NB4 (cell line): ENCODE measurements at regions not wholly inside any gene's neighbourhood (a gene's known extent, or its start where the extent isn't known, plus 50 kb on each side); places are given as distances from the start of the nearest gene placed in this dataset.

Source experiments
- CTCF ChIP-seq: IDR thresholded peaks from one replicate; pipeline ENCODE4 v1.5.1; 2012; ENCODE audit warnings: low read depth, low read length
- MYC ChIP-seq: IDR thresholded peaks from 2 replicates; pipeline ENCODE4 v1.6.1; 2011; ENCODE audit warnings: low read depth, low read length
- POLR2A ChIP-seq: IDR thresholded peaks from 2 replicates; pipeline ENCODE4 v1.6.1; 2011; ENCODE audit warnings: mild to moderate bottlenecking; ENCODE audit not compliant: insufficient read length; ENCODE audit errors: extremely low read depth
- TF ChIP-seq, protein P1 (sequence below): IDR thresholded peaks from 2 replicates; pipeline ENCODE4 v1.6.1; 2011; ENCODE audit warnings: low read depth, low read length

- TF ChIP-seq CTCF, result no peak
- TF ChIP-seq POLR2A, result no peak
- TF ChIP-seq, protein P1, sequence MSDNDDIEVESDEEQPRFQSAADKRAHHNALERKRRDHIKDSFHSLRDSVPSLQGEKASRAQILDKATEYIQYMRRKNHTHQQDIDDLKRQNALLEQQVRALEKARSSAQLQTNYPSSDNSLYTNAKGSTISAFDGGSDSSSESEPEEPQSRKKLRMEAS, result no peak
- no peak for TF ChIP-seq MYC
Measured at GRCh38 chr13:33541962-33542308, 256.4 kb upstream of the STARD13 start.
